ENCODE measurements at regions not wholly inside any gene's neighbourhood (a gene's known extent, or its start where the extent isn't known, plus 50 kb on each side); places are given as distances from the start of the nearest gene placed in this dataset.

- TF ChIP-seq ZNF274 (IDR thresholded peaks at IDR 0.05; ENCODE audit: low read depth, low read length): no peak
- no peak for TF ChIP-seq YY1 (IDR thresholded peaks at IDR 0.05; ENCODE audit: insufficient read depth, insufficient read length)
- TF ChIP-seq SUZ12 (IDR thresholded peaks at IDR 0.05; ENCODE audit: extremely low read depth, insufficient read depth, insufficient read length): no peak
Measured at GRCh38 chr4:1474126-1475090, 68.2 kb upstream of the NKX1-1 start.
